Type B pancreatic cell (in vitro differentiated cells): ENCODE measurements at regions not wholly inside any gene's neighbourhood (a gene's known extent, or its start where the extent isn't known, plus 50 kb on each side); places are given as distances from the start of the nearest gene placed in this dataset.

Source experiments
- DNase-seq: peaks from one replicate; pipeline ENCODE4 v3.0.0; 2021; ENCODE audit warnings: mixed read lengths; ENCODE audit not compliant: unreplicated experiment; ENCODE audit errors: extremely low spot score
- H3K27ac Mint-ChIP-seq: 2 replicates; pipeline ENCODE4 v1.8.0; 2021; ENCODE audit warnings: mild to moderate bottlenecking, mixed read lengths
- H3K27me3 Mint-ChIP-seq: 2 replicates; pipeline ENCODE4 v1.8.0; 2021; ENCODE audit warnings: mixed read lengths
- H3K36me3 Mint-ChIP-seq: 2 replicates; pipeline ENCODE4 v1.8.0; 2021; ENCODE audit warnings: mixed read lengths
- H3K4me1 Mint-ChIP-seq: one replicate; pipeline ENCODE4 v1.8.0; 2021; ENCODE audit warnings: mixed read lengths; ENCODE audit not compliant: unreplicated experiment
- H3K4me3 Mint-ChIP-seq: 2 replicates; pipeline ENCODE4 v1.8.0; 2021; ENCODE audit warnings: mild to moderate bottlenecking, mixed read lengths
- H3K9me3 Mint-ChIP-seq: 2 replicates; pipeline ENCODE4 v1.8.0; 2021; ENCODE audit warnings: mixed read lengths
- TF ChIP-seq, protein P1 (sequence below): fragments of 200-600 bp; sonication (generic); conservative IDR thresholded peaks from 2 replicates; pipeline ENCODE4 v1.5.0; 2021; ENCODE audit warnings: antibody characterized with exemption, mild to moderate bottlenecking

DNA sequence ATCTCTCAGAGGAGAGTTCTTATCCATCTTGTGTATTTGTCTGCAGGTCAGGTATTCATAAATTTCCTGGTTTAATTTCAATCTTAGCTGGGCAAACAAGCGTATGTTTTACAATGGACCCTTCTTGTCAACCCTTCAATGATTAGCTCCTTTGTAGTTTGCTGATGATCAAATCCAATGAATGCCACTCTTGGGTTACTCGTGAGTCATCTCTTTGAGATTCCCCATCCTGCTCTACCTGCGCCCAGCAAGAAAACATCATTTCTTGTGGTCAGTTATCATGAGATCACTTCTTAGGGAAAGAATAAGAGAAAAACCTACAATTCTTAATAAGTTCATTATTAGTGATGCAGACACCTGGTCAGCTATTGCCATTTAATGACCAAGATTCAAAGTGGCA, 572.3 kb upstream of the PKN2 start:
- TF ChIP-seq, protein P1, sequence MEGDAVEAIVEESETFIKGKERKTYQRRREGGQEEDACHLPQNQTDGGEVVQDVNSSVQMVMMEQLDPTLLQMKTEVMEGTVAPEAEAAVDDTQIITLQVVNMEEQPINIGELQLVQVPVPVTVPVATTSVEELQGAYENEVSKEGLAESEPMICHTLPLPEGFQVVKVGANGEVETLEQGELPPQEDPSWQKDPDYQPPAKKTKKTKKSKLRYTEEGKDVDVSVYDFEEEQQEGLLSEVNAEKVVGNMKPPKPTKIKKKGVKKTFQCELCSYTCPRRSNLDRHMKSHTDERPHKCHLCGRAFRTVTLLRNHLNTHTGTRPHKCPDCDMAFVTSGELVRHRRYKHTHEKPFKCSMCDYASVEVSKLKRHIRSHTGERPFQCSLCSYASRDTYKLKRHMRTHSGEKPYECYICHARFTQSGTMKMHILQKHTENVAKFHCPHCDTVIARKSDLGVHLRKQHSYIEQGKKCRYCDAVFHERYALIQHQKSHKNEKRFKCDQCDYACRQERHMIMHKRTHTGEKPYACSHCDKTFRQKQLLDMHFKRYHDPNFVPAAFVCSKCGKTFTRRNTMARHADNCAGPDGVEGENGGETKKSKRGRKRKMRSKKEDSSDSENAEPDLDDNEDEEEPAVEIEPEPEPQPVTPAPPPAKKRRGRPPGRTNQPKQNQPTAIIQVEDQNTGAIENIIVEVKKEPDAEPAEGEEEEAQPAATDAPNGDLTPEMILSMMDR: no peak
- H3K4me1 Mint-ChIP-seq: no peaks in the 10 kb centered on the region
- no peak overlapping the region for H3K4me3 Mint-ChIP-seq
- H3K36me3 Mint-ChIP-seq: no peaks in the 10 kb centered on the region
- H3K9me3 Mint-ChIP-seq: no peaks in the 10 kb centered on the region
- H3K27ac Mint-ChIP-seq: no peak overlapping the region
- DNase-seq: no peak
- H3K27me3 Mint-ChIP-seq: no peaks in the 10 kb centered on the region

DNA sequence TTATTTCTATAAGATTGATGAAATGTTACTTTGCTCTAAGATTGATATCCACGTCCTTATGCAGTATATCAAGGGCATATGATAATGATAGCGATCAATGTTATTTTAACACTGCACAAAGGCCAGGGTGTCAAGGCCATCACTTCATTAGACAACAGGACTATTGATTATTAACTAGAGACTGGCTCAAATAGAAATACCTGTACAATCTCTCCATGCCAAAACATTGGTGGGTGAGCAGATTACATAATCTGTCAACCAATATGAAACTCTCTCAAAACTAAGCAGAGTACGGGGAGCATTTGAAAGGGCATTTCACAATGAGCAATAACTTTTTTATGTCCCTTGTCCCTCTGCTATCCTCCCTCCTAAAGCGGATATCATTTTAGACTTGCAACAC, 566.5 kb upstream of the PKN2 start:
- DNase-seq: no peak
- TF ChIP-seq, protein P1: no peak
- Mint-ChIP-seq H3K27ac (no peak overlapping the region), H3K9me3 (no peaks in the 10 kb centered on the region), H3K36me3 (no peaks in the 10 kb centered on the region), H3K27me3 (no peaks in the 10 kb centered on the region), H3K4me1 (peaks cover 5% of the 10 kb centered on the region), H3K4me3 (no peak overlapping the region)

DNA sequence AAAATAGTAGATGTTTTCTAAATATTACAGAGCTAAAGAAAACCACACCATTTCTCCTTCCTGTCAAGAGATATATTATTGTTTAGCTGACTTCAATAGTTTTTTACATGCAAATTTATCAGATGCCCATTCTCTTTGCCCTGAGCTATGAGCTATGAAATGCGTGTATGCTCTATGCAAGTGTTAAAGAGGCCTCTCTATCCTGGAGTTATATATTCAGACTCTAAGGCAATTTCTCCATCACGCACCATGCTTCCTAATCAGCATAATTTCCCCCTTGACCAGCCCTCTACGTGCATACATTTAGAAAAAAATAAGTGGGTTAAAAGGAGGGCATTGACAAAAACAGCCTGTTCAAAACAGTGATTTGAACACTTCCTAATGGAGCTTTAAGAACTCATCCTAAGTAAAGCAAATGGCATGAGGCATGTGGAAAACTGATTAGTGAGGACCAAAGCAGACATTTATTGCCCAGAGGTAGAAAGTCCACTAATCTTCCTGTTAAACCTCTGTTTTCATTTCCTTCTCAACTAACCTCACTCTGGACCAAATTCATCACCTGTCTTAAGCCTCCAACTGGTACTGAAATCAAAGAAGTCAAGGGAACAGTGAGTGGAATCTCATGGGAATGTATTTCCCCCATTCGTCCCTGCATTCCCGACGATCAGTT, 565.8 kb upstream of the PKN2 start:
- TF ChIP-seq, protein P1: no peak
- H3K36me3 Mint-ChIP-seq: no peaks in the 10 kb centered on the region
- no peaks in the 10 kb centered on the region for H3K27me3 Mint-ChIP-seq
- no peak overlapping the region for H3K4me3 Mint-ChIP-seq
- H3K4me1 Mint-ChIP-seq: peaks cover 5% of the 10 kb centered on the region
- no peaks in the 10 kb centered on the region for H3K9me3 Mint-ChIP-seq
- no peak for DNase-seq
- no peak overlapping the region for H3K27ac Mint-ChIP-seq

DNA sequence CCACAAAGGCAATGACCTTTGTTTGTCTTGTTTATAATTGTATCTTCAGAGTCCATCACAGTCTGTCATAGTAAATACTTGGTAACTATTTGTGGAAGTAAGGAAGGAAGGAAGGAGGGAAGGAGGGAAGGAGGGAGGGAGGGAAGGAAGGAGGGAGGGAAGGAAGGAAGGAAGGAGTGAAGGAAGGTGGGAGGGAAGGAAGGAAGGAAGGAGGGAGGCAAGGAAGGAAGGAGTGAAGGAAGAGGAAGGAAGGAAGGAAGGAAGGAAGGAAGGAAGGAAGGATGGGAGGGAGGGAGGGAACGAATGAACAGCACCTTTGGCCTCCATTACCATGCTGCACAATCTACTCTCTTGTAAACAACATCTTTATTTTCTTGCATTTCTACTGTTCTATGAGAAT, 559.5 kb upstream of the PKN2 start:
- Mint-ChIP-seq H3K4me3 (no peak overlapping the region), H3K27me3 (no peaks in the 10 kb centered on the region), H3K4me1 (no peaks in the 10 kb centered on the region), H3K36me3 (no peaks in the 10 kb centered on the region), H3K27ac (no peak overlapping the region), H3K9me3 (no peaks in the 10 kb centered on the region)
- no peak for DNase-seq
- TF ChIP-seq, protein P1: no peak

DNA sequence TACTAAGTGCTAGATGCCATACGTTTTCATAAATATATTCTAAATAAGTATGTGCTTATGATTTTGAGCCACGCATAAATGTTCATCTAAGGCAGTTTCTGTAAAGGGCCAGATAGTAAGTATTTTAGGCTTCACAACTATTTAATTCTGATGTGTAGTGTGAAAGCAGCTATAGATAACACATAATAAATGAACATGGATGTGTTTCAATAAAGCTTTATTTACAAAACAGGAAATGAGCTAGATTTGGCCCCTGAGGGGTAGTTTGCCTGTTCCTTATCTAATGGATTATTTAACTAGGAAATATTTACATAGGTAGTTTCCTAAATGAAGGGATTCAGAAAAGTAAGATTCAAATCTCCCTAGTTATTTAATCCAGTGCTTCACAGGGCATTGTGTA, 557.6 kb upstream of the PKN2 start:
- H3K27me3 Mint-ChIP-seq: no peaks in the 10 kb centered on the region
- H3K36me3 Mint-ChIP-seq: no peaks in the 10 kb centered on the region
- no peak overlapping the region for H3K4me3 Mint-ChIP-seq
- DNase-seq: no peak
- no peaks in the 10 kb centered on the region for H3K4me1 Mint-ChIP-seq
- H3K9me3 Mint-ChIP-seq: no peaks in the 10 kb centered on the region
- no peak overlapping the region for H3K27ac Mint-ChIP-seq
- TF ChIP-seq, protein P1: no peak

DNA sequence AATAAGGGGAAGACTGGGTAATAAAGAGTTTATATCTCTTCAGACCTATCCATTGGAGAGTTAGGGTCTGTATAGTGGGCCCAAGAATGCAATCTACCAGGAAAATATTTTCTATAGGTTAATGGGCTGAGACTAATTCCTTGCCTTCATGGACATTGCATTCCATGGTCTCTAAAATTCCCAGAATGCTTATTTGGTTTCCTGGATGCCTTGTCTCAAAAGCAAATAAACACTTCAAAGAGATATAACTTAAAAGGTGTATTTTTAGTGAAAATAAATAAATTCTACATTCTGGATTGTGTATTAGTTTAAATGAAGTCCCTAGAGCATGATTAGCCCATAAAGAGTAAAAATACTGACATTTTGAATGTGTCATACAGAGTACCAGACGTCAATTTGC, 550.1 kb upstream of the PKN2 start:
- Mint-ChIP-seq H3K4me1 (no peaks in the 10 kb centered on the region), H3K27ac (no peak overlapping the region), H3K9me3 (no peaks in the 10 kb centered on the region), H3K4me3 (no peak overlapping the region), H3K27me3 (no peaks in the 10 kb centered on the region), H3K36me3 (no peaks in the 10 kb centered on the region)
- DNase-seq: no peak
- TF ChIP-seq, protein P1: no peak
